Right lobe of liver (tissue), 4 donors: ENCODE measurements at regions not wholly inside any gene's neighbourhood (a gene's known extent, or its start where the extent isn't known, plus 50 kb on each side); places are given as distances from the start of the nearest gene placed in this dataset.

ENCODE experiments used
- CTCF ChIP-seq, 4 donors: fragments of 200-600 bp in 3 of 4; fragments of 450-650 bp in 1 of 4; IDR thresholded peaks; one replicate each; pipeline versions ENCODE4 v1.5.1 to v1.8.0; 2016 to 2022; ENCODE audit warnings: antibody characterized with exemption in 4 of 4, mild to moderate bottlenecking in 2 of 4
- POLR2A ChIP-seq: fragments of 450-650 bp; IDR thresholded peaks from one replicate; pipeline ENCODE4 v1.6.1; 2017; ENCODE audit warnings: antibody characterized with exemption, mild to moderate bottlenecking
- donor health status: DM: no; HTN: no; CAD: no.
- donor health status: DM: no; HTN: no; CAD: no.
- donor health status: DM: no; HTN: yes; CAD: no.

GRCh38 chr6:147861696-147862095 is 353.2 kb downstream of the SAMD5 start:
- TF ChIP-seq POLR2A (no peak), CTCF (IDR thresholded peaks at IDR 0.05) (no peak)
